Hepatocyte (in vitro differentiated cells): ENCODE measurements at regions not wholly inside any gene's neighbourhood (a gene's known extent, or its start where the extent isn't known, plus 50 kb on each side); places are given as distances from the start of the nearest gene placed in this dataset.
"Not testable (repeated sequence)": the region's sequence is repeated elsewhere in the genome, so short reads cannot be mapped to it uniquely, and the experiment has no call there.

Experiments used
- DNase-seq: peaks from one replicate; pipeline ENCODE4 v3.0.0-alpha.2; 2016; ENCODE audit warnings: low spot score
- H2AFZ ChIP-seq: fragments of 200-600 bp; sonication (generic); 2 replicates; pipeline ENCODE4 v1.6.0; 2016; ENCODE audit warnings: antibody characterized with exemption, mild to moderate bottlenecking
- H3K27ac ChIP-seq: fragments of 200-600 bp; sonication (generic); 2 replicates; pipeline ENCODE4 v1.5.1; 2016; ENCODE audit warnings: mild to moderate bottlenecking
- H3K27me3 ChIP-seq: fragments of 200-600 bp; sonication (generic); 2 replicates; pipeline ENCODE4 v1.6.1; 2016
- H3K36me3 ChIP-seq: fragments of 200-600 bp; sonication (generic); replicated peaks from 2 replicates; pipeline ENCODE4 v1.5.1; 2016; ENCODE audit warnings: low read depth; ENCODE audit not compliant: insufficient read depth
- H3K4me1 ChIP-seq: fragments of 200-600 bp; sonication (generic); 2 replicates; pipeline ENCODE4 v1.5.1; 2016; ENCODE audit warnings: mild to moderate bottlenecking, moderate library complexity; ENCODE audit not compliant: insufficient read depth
- H3K4me2 ChIP-seq: fragments of 200-600 bp; sonication (generic); 2 replicates; pipeline ENCODE4 v1.6.0; 2016
- H3K4me3 ChIP-seq: fragments of 200-600 bp; sonication (generic); 2 replicates; pipeline ENCODE4 v1.5.1; 2016; ENCODE audit warnings: mild to moderate bottlenecking
- H3K79me2 ChIP-seq: fragments of 200-600 bp; sonication (generic); 2 replicates; pipeline ENCODE4 v1.6.0; 2017; ENCODE audit warnings: mild to moderate bottlenecking
- H3K9me2 ChIP-seq: fragments of 200-600 bp; sonication (generic); replicated peaks from 2 replicates; pipeline ENCODE4 v1.6.0; 2017; ENCODE audit warnings: mild to moderate bottlenecking; ENCODE audit not compliant: insufficient read depth
- H3K9me3 ChIP-seq: fragments of 200-600 bp; sonication (generic); 2 replicates; pipeline ENCODE4 v1.5.1; 2016; ENCODE audit warnings: low read depth, mild to moderate bottlenecking
- H4K20me1 ChIP-seq: fragments of 200-600 bp; sonication (generic); 2 replicates; pipeline ENCODE4 v1.6.0; 2016; ENCODE audit warnings: mild to moderate bottlenecking; ENCODE audit not compliant: insufficient read depth, poor library complexity, severe bottlenecking
- CTCF ChIP-seq: fragments of 200-600 bp; sonication (generic); IDR thresholded peaks from 2 replicates; pipeline ENCODE4 v1.5.1; 2016; ENCODE audit warnings: antibody characterized with exemption, mild to moderate bottlenecking; ENCODE audit not compliant: poor library complexity
- EZH2 ChIP-seq: fragments of 200-600 bp; sonication (generic); IDR thresholded peaks from 2 replicates; pipeline ENCODE4 v1.6.1; 2016; ENCODE audit warnings: antibody characterized with exemption, mild to moderate bottlenecking, borderline replicate concordance
- EZH2phosphoT487 ChIP-seq: fragments of 200-600 bp; sonication (generic); IDR thresholded peaks from one replicate; pipeline ENCODE4 v1.6.1; 2018; ENCODE audit warnings: antibody characterized with exemption, mild to moderate bottlenecking, low read depth, moderate library complexity; ENCODE audit not compliant: unreplicated experiment, severe bottlenecking
- WGBS: methylation state at CpG from one replicate; pipeline ENCODE4 v1.1.6; 2016; ENCODE audit warnings: low lambda C conversion rate; ENCODE audit errors: missing lambda C conversion rate; 5-methylcytosine and 5-hydroxymethylcytosine counted together

- no peak overlapping the region for H3K4me3 ChIP-seq
- no peaks in the 10 kb centered on the region for H3K27me3 ChIP-seq
- H2AFZ ChIP-seq, result no peak overlapping the region
- no peaks in the 10 kb centered on the region for H3K9me2 ChIP-seq
- no peak overlapping the region for H3K27ac ChIP-seq
- no peaks in the 10 kb centered on the region for H3K9me3 ChIP-seq
- no peaks in the 10 kb centered on the region for H3K36me3 ChIP-seq
- DNase-seq, result peak; percentile 15
- H4K20me1 ChIP-seq, result no peaks in the 10 kb centered on the region
- no peaks in the 10 kb centered on the region for H3K79me2 ChIP-seq
- no peak overlapping the region for H3K4me2 ChIP-seq
- no peaks in the 10 kb centered on the region for H3K4me1 ChIP-seq
- 67% methylated on average over 8 of the region's 8 CpGs for WGBS
- TF ChIP-seq EZH2 (no peak), EZH2phosphoT487 (no peak), CTCF (no peak)
Observed at GRCh38 chrX:1883772-1884171, 268.9 kb downstream of the ASMT start.

DNA sequence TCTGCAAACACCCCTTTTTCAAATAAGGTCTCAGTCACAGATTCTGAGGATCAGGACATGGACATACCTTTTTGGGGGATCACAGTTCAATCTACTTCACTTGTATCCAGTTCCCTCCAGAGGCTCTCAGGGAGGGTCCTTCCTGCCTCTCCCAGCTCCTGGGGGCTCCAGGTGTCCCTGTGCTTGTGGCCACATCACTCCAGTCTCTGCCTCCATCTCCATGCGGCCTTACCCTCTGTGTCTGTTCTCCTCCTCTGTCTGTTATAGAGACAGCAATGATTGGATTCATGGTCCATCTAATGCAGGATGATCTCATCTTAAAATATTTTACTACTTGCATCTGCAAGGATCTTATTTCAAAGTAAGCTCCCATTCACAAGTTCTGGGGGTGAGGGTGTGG is 269.6 kb downstream of the ASMT start:
- Histone ChIP-seq H3K9me2 (no peaks in the 10 kb centered on the region), H3K4me1 (no peaks in the 10 kb centered on the region), H2AFZ (no peak overlapping the region), H4K20me1 (no peaks in the 10 kb centered on the region), H3K27me3 (no peaks in the 10 kb centered on the region), H3K4me2 (no peak overlapping the region), H3K79me2 (no peaks in the 10 kb centered on the region), H3K27ac (no peak overlapping the region), H3K9me3 (no peaks in the 10 kb centered on the region), H3K4me3 (no peak overlapping the region), H3K36me3 (no peaks in the 10 kb centered on the region)
- WGBS, result 100% methylated on average over 1 of the region's 1 CpG
- DNase-seq, result no peak
- TF ChIP-seq EZH2phosphoT487 (no peak), CTCF (no peak), EZH2 (no peak)

DNA sequence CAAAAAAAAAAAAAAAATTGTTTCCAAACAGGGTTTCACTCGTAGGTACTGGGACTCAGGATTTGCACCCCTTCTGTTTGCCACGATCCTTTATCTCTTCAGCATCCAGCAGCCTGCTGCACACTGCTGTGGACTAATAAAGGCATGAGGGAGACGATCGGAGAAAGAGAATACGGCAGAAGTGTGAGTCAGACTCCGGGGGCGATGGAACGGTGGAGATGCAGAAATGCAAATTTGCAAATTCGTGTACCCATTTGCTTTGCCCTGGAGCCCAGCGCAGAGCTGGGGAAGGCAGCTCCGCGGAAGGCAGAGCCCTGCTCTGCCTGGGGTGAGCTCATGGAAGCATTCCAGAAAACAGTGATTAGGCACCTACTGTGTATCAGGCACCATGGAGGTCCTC is 270.3 kb downstream of the ASMT start:
- H4K20me1 ChIP-seq, result no peaks in the 10 kb centered on the region
- H3K4me1 ChIP-seq, result no peaks in the 10 kb centered on the region
- H3K9me3 ChIP-seq, result no peaks in the 10 kb centered on the region
- no peaks in the 10 kb centered on the region for H3K36me3 ChIP-seq
- H2AFZ ChIP-seq, result no peak overlapping the region
- H3K9me2 ChIP-seq, result no peaks in the 10 kb centered on the region
- DNase-seq, result no peak
- TF ChIP-seq CTCF, result no peak
- TF ChIP-seq EZH2, result no peak
- no peak for TF ChIP-seq EZH2phosphoT487
- WGBS, result 92% methylated on average over 12 of the region's 12 CpGs
- no peaks in the 10 kb centered on the region for H3K79me2 ChIP-seq
- H3K27ac ChIP-seq, result no peak overlapping the region
- no peak overlapping the region for H3K4me2 ChIP-seq
- H3K27me3 ChIP-seq, result no peaks in the 10 kb centered on the region
- no peak overlapping the region for H3K4me3 ChIP-seq

GRCh38 chrX:1888305-1888704 is 273.4 kb downstream of the ASMT start:
- not testable (repeated sequence) for DNase-seq, H3K4me2 ChIP-seq, H2AFZ ChIP-seq, H3K9me2 ChIP-seq, H4K20me1 ChIP-seq, H3K79me2 ChIP-seq, H3K4me1 ChIP-seq, H3K36me3 ChIP-seq, H3K27ac ChIP-seq, H3K27me3 ChIP-seq, H3K9me3 ChIP-seq, H3K4me3 ChIP-seq
- WGBS, result 93% methylated on average over 9 of the region's 9 CpGs
